Ishikawa (cell line): ENCODE measurements at regions not wholly inside any gene's neighbourhood (a gene's known extent, or its start where the extent isn't known, plus 50 kb on each side); places are given as distances from the start of the nearest gene placed in this dataset.

Experiments used
- CEBPB ChIP-seq: IDR thresholded peaks from 2 replicates; pipeline ENCODE4 v1.6.1; 2012
- CREB1 ChIP-seq: IDR thresholded peaks from 2 replicates; pipeline ENCODE4 v1.6.1; 2012; ENCODE audit warnings: low read depth
- EGR1 ChIP-seq: IDR thresholded peaks from 2 replicates; pipeline ENCODE4 v1.6.1; 2012
- EP300 ChIP-seq: IDR thresholded peaks from 2 replicates; pipeline ENCODE4 v1.6.1; 2012; ENCODE audit warnings: borderline replicate concordance
- FOXM1 ChIP-seq: IDR thresholded peaks from 2 replicates; pipeline ENCODE4 v1.6.1; 2012; ENCODE audit warnings: low read depth, borderline replicate concordance
- MAX ChIP-seq: IDR thresholded peaks from 2 replicates; pipeline ENCODE4 v1.6.1; 2012
- NFIC ChIP-seq: IDR thresholded peaks from 2 replicates; pipeline ENCODE4 v1.6.1; 2012
- RAD21 ChIP-seq: IDR thresholded peaks from 2 replicates; pipeline ENCODE4 v1.6.1; 2012; ENCODE audit warnings: low read depth
- TAF1 ChIP-seq: IDR thresholded peaks from 2 replicates; pipeline ENCODE4 v1.6.1; 2012; ENCODE audit warnings: low read depth, mild to moderate bottlenecking
- TCF12 ChIP-seq: IDR thresholded peaks from 2 replicates; pipeline ENCODE4 v1.6.1; 2012; ENCODE audit warnings: low read depth
- TEAD4 ChIP-seq: IDR thresholded peaks from 2 replicates; pipeline ENCODE4 v1.6.1; 2012
- YY1 ChIP-seq: IDR thresholded peaks from 2 replicates; pipeline ENCODE4 v1.6.1; 2012; ENCODE audit warnings: low read depth
- ZBTB7A ChIP-seq: IDR thresholded peaks from 2 replicates; pipeline ENCODE4 v1.6.1; 2012; ENCODE audit warnings: low read depth
- TF ChIP-seq, protein P1 (sequence below): IDR thresholded peaks from 2 replicates; pipeline ENCODE4 v1.6.1; 2012; ENCODE audit warnings: low read depth, mild to moderate bottlenecking
- TF ChIP-seq, protein P2 (sequence below): IDR thresholded peaks from 2 replicates; pipeline ENCODE4 v1.6.1; 2012

- TF ChIP-seq RAD21 (no peak), MAX (no peak), CEBPB (no peak), YY1 (no peak), FOXM1 (no peak), NFIC (no peak), TEAD4 (no peak), ZBTB7A (no peak), CREB1 (no peak), TCF12 (no peak), EGR1 (no peak), TAF1 (no peak), EP300 (no peak)
- TF ChIP-seq, protein P1, sequence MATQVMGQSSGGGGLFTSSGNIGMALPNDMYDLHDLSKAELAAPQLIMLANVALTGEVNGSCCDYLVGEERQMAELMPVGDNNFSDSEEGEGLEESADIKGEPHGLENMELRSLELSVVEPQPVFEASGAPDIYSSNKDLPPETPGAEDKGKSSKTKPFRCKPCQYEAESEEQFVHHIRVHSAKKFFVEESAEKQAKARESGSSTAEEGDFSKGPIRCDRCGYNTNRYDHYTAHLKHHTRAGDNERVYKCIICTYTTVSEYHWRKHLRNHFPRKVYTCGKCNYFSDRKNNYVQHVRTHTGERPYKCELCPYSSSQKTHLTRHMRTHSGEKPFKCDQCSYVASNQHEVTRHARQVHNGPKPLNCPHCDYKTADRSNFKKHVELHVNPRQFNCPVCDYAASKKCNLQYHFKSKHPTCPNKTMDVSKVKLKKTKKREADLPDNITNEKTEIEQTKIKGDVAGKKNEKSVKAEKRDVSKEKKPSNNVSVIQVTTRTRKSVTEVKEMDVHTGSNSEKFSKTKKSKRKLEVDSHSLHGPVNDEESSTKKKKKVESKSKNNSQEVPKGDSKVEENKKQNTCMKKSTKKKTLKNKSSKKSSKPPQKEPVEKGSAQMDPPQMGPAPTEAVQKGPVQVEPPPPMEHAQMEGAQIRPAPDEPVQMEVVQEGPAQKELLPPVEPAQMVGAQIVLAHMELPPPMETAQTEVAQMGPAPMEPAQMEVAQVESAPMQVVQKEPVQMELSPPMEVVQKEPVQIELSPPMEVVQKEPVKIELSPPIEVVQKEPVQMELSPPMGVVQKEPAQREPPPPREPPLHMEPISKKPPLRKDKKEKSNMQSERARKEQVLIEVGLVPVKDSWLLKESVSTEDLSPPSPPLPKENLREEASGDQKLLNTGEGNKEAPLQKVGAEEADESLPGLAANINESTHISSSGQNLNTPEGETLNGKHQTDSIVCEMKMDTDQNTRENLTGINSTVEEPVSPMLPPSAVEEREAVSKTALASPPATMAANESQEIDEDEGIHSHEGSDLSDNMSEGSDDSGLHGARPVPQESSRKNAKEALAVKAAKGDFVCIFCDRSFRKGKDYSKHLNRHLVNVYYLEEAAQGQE: no peak
- TF ChIP-seq, protein P2, sequence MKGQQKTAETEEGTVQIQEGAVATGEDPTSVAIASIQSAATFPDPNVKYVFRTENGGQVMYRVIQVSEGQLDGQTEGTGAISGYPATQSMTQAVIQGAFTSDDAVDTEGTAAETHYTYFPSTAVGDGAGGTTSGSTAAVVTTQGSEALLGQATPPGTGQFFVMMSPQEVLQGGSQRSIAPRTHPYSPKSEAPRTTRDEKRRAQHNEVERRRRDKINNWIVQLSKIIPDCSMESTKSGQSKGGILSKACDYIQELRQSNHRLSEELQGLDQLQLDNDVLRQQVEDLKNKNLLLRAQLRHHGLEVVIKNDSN: no peak
Observed at GRCh38 chr12:87920139-87920538, 109.1 kb downstream of the C12orf50 start.

GRCh38 chr12:87901457-87901856, 127.7 kb downstream of the C12orf50 start:
- TF ChIP-seq, protein P1: no peak
- TF ChIP-seq EGR1 (no peak), MAX (no peak)

GRCh38 chr12:87897662-87898061, 131.5 kb downstream of the C12orf50 start:
- TF ChIP-seq TAF1 (no peak), ZBTB7A (no peak), FOXM1 (no peak), RAD21 (no peak)

- TF ChIP-seq TAF1: no peak
- TF ChIP-seq EP300: no peak
- TF ChIP-seq CREB1: no peak
- no peak for TF ChIP-seq YY1
- no peak for TF ChIP-seq RAD21
- TF ChIP-seq, protein P2: no peak
- TF ChIP-seq TCF12: no peak
- TF ChIP-seq, protein P1: no peak
- no peak for TF ChIP-seq EGR1
- no peak for TF ChIP-seq CEBPB
- TF ChIP-seq TEAD4: no peak
- TF ChIP-seq FOXM1: no peak
- TF ChIP-seq NFIC: no peak
- no peak for TF ChIP-seq ZBTB7A
- no peak for TF ChIP-seq MAX
Observed at GRCh38 chr12:87883806-87884205, 145.4 kb downstream of the C12orf50 start.

GRCh38 chr12:87879141-87879540, 150.1 kb downstream of the C12orf50 start:
- TF ChIP-seq, protein P2: no peak
- TF ChIP-seq TCF12 (no peak), FOXM1 (no peak), TEAD4 (no peak), YY1 (no peak), RAD21 (no peak), CREB1 (no peak), NFIC (no peak), CEBPB (no peak), ZBTB7A (no peak), TAF1 (no peak), MAX (no peak)
- TF ChIP-seq, protein P1: no peak
